ENCODE measurements at regions not wholly inside any gene's neighbourhood (a gene's known extent, or its start where the extent isn't known, plus 50 kb on each side); places are given as distances from the start of the nearest gene placed in this dataset.

DNA sequence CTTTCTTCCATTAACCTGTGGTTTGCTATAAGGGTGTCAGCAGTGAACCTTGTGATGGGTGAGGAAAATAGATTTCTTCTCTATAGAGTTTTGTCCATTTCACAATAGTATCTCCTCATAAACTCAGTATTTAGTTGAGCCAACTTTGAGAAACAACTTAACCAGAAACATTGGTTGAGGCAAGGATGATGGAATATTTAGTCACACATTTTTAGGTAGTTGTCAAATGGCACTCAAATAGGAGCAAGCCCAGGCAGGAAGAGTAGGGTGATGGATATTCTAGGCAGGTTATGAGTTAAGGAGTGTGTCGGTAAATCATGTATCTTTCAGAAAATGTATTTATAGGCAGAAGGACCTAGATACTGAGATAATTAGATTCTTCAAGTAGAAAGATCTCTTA, 1267.6 kb downstream of the SLC16A7 start:
- DNase-seq (ENCODE audit: low spot score), result no peak
- no peak for TF ChIP-seq CTCF (IDR thresholded peaks at IDR 0.05; ENCODE audit: extremely low read depth, missing control alignments)

GRCh38 chr12:60872219-60872618, 1276.4 kb downstream of the SLC16A7 start:
- DNase-seq (ENCODE audit: low spot score), result no peak
- no peak for TF ChIP-seq CTCF (IDR thresholded peaks at IDR 0.05; ENCODE audit: extremely low read depth, missing control alignments)

- no peak for DNase-seq (ENCODE audit: low spot score)
- TF ChIP-seq CTCF (IDR thresholded peaks at IDR 0.05; ENCODE audit: extremely low read depth, missing control alignments), result no peak
These were observed 1277.3 kb downstream of the SLC16A7 start for GRCh38 chr12:60872850-60873713.

- no peak for DNase-seq (ENCODE audit: low spot score)
- no peak for TF ChIP-seq CTCF (IDR thresholded peaks at IDR 0.05; ENCODE audit: extremely low read depth, missing control alignments)
These were observed 1278.3 kb downstream of the SLC16A7 start for GRCh38 chr12:60874091-60874490.

GRCh38 chr12:60920841-60921495, 1325.1 kb downstream of the SLC16A7 start:
- TF ChIP-seq CTCF (IDR thresholded peaks at IDR 0.05; ENCODE audit: extremely low read depth, missing control alignments), result no peak
- DNase-seq (ENCODE audit: low spot score), result no peak

DNA sequence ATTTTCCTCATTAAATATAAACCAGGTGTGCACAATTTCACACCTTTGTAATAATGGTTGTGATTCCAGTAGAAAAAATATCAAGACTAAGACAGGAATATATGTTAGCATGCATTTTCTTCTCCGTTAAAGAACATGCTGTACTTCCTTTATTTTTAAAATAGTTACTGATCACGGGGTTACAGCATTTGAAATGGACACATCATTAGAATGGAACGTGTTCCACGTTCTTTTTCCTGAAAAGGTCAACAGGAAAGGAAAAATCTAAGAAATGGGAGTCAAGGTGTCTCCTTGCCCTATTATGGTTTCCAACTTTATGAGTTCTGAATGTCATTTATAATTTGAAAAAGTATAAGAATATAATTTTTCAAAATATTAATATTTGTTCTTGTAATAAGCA, 1325.7 kb downstream of the SLC16A7 start:
- TF ChIP-seq CTCF (IDR thresholded peaks at IDR 0.05; ENCODE audit: extremely low read depth, missing control alignments), result no peak
- no peak for DNase-seq (ENCODE audit: low spot score)

DNA sequence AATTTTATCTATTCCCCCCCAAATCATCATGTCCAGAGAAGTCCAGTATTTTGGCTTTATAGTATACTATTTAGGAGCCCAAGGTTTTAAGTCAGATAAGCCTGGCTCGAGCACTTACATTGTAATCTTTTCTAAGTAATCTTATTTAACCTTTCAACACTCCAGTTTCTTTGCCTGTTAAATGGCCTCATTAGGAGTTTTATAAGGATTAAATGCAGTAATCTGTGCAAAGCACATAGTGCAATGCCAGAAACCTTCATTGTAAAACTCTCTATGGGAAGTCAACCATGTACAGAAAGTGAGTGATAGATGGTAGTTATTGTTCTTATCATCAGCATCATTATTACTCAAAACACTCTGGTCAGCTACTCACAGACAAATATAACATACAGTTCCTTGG, 1330.4 kb downstream of the SLC16A7 start:
- no peak for DNase-seq (ENCODE audit: low spot score)
- TF ChIP-seq CTCF (IDR thresholded peaks at IDR 0.05; ENCODE audit: extremely low read depth, missing control alignments), result no peak

Measured in GM20000 (cell line).